ENCODE measurements at regions not wholly inside any gene's neighbourhood (a gene's known extent, or its start where the extent isn't known, plus 50 kb on each side); places are given as distances from the start of the nearest gene placed in this dataset.

DNA sequence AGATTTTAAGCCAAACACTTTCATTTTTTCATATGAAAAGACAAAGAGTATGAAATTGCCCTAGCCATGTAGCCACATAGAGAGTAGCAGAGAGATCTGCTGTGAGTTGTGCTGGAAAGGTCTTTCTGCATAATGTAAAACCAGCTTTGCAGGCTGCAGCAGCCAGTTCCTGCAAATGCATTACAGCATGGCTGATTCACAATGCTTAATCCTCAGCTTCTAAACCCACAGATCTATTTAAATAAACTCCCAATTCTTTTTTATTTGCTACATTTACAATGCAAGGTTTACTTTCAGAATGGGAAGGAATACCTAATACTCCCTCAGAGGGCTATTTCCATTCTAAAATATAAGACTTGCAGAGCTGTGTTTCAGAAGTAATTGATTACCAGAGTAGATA lies 185.6 kb upstream of the STARD13 start:
- no peak for DNase-seq

DNA sequence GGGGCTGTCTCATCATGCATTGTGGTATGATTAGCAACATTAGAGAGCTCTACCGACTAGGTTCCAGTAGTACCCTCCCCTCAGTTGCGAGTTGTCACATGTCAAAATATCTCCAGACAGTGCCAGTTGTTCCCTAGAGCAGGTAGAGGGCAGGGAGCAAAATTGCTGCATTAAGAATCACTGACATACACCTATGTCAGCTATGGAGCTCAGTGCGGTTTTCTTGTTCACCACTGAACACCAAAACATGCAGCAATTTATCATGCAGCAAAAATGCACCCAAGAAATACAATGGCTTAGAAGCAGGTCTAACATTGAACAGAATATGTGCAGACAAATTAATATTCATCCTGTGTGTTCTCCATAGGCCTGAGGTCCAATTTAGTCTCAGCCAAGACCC lies 186.9 kb upstream of the STARD13 start:
- DNase-seq = no peak

DNA sequence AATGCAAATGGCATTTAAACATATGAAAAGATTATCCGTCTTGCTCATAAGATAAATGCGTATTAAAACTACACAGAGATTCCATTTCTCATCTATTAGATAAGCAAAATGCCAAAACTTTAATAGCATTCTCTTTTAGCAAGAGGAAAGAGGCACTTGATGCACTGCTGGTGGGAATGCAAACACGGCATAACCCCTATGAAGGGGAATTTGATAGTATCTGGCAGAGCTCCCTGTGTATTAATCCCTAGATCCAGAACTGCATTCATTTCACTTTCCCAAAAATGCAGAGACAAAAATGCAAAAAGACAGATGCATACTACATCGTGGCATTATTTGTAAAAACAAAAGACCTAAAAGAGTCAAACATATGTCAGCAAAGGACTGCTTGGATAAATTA lies 193.6 kb upstream of the STARD13 start:
- DNase-seq = peak; percentile 33

DNA sequence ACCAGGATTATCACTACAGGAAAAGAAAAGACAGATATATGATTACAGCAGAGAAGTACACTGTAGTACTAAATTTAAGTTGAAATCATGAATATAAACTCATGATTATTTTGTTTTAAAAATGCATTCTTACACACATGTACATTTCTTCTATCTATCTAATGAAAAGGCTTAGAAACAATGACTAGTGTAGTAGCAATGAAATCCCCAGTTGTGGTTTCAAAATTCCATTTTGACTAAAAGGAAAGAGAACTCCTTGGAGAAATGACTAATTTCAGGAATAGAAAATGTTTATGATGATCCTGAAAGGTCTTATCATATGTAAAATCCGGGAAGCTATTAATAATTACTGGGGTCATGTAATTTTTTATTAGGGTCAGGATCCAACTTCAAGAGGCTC lies 195.0 kb upstream of the STARD13 start:
- DNase-seq = peak; percentile 71

GRCh38 chr13:33483471-33483870 lies 197.9 kb upstream of the STARD13 start:
- DNase-seq = peak; percentile 85

DNA sequence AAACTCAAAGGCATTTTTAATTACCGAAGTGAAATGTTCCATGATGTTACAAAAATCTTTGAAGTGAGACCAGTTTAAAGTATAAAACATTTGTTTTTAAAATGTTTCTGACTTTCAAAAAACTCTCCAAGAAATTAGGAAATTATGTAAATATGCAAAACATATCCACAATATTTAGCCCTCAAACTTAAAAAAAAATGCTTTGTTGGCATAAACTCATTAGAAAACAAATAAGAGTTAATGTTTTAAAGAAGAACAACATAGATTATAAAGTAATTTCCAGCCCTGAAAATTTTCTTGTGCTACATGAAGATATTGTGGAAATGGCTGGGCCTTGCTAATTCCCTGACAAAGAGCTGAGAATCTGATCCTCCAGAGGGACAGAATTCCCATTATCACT lies 199.7 kb upstream of the STARD13 start:
- DNase-seq = no peak

- DNase-seq = peak; percentile 37
These were observed 202.2 kb upstream of the STARD13 start for GRCh38 chr13:33487575-33488243.

DNA sequence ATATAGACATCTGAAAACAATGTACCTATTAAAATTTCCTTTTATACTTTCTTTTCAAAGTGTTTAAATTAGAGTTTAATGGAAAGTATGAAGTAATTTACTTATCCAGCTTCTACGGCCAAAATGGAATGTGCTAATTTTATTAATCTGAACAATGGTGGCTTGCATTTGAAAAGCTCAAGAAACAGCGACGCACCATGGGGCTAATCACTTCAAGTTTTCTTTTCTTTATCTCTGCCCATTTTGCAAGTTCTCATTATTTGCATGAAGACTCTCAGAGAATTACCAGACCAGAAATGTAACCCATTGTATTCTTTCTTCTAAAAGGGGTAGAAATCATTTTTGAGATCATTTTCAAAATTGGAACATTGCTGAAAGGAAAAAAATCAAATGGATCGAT lies 204.0 kb upstream of the STARD13 start:
- DNase-seq = no peak

GRCh38 chr13:33490461-33491327 lies 205.1 kb upstream of the STARD13 start:
- peak; percentile 80 for DNase-seq

- DNase-seq = no peak
These were observed 208.3 kb upstream of the STARD13 start for GRCh38 chr13:33493672-33494365.

DNA sequence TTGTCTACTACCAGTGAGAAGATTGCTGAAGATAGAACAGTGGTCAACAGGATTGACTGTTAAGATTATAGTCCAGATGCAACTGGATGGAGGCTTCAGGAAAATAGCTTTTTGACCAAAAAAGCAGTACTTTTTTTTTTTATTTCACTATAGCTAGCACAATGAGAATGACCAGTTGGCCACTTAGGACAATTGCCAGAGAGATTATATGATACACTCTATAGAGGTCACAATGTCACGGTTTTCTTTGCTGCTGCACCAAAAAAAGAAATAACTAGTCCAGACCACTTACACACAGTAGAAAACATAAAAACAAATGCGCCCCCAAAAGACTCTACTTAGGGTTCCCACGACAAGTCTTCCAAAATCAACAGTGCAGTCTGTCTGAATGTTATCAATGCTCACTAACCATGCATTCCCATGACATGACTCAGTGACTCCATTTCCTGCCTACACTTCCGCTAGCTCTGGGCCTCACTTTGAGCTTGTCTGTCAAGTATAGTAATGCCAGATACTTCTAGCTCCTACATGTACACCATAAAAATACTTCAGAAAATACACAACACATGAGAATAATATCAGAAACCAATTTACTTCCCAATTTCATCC lies 209.1 kb upstream of the STARD13 start:
- peak; percentile 91 for DNase-seq

- no peak for DNase-seq
These were observed 210.8 kb upstream of the STARD13 start for GRCh38 chr13:33496336-33496735.

GRCh38 chr13:33497146-33497845 lies 211.7 kb upstream of the STARD13 start:
- DNase-seq = no peak

- DNase-seq = no peak
These were observed 222.5 kb upstream of the STARD13 start for GRCh38 chr13:33508060-33508459.

DNA sequence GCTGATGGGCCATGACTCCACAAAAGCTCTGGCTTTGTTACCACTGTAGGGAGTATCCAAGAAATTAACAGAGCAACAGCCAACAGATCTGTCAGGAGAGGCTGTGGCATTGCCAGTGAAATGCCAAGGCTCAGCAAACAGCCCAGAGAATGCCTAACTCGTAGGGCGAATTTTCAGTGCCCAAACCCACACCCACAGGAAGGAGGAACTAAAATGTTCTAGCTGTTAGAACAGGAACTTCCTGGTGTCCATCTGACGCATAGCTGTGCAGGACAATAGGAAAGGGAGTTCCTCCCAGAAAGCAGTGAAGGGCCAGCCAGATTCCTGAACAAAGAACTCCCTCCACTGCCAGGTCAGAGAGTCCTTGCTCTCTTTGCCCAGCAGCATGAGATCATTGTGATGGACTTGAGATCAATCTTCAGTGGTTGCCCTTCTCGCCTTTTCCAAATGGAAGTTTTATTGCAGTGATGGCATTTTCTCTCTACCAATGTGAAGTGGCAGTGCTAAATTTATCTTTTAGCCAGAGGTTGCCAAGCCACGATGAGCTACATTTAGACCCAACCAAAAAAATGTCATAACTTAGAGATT lies 224.2 kb upstream of the STARD13 start:
- DNase-seq = peak; percentile 46

DNA sequence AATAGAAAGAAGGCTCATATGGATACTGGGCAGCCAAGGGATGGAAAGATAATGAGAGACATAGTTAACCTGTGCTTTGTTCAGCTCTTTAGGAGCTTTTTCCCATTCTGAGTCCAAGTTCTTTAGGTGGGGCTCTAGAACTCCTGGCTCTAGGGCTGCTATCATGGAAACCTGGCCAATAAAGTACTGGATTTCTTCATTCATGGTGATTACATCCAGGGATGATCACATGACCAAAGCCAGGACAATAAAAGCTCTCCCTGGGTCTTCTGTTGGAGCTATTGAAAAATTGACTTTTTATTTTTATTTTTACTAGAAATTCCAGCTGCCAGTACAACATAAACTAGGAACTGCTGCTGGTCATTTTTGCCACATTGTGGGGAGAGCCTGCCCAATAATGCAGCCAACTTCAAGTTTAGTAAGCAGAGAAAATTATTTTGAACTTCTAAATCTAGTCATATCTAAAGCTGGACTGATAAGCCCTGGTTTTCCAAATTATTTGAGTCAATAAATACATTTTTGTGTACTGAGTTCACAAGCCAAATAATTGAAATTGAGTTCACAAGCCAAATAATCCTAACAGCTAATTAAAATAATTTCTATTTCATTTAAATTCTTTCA lies 224.9 kb upstream of the STARD13 start:
- no peak for DNase-seq

DNA sequence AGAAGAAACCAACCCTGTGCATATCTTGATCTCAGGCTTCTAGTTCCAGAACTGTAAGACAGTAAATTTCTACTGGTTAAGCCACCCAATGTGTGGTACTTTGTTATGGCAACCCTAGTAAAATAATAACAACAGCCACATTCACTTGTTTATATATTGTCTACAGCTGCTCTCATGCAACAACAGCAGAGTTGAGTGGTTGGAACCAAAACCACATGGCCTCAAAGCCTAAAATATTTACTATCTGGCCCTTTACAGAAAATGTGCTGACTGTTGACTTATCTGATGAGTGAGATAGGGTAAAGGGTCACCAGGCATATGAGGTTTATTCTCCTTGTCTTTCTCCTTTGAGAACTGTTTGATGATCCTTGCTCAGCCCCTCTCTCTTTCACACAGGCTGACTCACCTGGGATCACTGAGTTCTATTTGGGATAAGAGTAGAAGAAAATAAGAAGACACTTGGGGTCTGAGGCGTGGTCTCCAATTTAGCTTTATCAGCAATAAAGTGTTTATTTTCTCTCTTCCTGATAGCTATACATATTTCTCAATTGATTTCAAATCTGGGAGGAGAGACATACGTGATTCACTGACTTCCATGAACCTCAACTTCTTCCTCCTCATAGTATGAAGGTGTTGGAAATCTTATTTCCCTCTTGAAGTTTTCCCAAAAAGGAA lies 227.5 kb upstream of the STARD13 start:
- DNase-seq = peak; percentile 25

GRCh38 chr13:33514362-33514761 lies 228.8 kb upstream of the STARD13 start:
- no peak for DNase-seq

DNA sequence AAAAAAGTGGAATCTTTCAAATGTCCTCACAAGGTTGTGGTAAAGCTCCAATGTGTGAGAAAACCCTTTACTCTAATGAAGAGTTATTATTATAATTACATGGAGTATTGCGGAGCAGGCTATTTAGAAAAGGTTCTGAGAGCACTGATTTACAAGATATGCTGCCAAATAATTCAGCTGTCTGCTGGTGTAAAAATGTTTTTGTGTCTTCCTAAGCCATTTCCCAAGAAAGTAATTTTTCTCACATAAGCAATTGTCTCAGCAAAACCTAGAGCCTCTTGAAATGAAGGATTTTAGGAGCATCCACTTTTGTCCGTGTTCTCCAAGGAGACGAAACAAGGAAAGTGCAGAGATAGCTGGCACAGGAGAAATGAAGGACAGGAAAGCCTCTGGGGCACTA lies 229.6 kb upstream of the STARD13 start:
- no peak for DNase-seq

DNA sequence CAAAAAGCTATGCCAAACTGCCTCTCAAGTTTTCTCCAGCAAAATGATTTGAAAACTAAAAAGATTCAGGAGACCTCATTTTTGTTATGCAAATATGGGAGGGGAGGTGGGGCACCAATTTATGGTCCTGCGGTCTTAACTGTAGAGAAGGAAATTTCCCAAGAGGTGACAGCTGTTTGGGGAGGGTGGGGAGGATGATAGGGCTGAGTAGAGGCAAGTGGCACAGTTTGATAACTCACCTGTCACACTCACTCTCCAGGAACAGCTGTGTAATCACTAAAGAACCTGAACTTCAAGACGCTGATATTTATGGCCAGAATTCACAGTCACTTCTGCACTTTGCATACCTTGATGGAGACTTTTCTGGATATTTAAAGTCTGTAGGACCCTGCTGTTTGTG lies 232.9 kb upstream of the STARD13 start:
- no peak for DNase-seq
